Thyroid gland (tissue), 4 donors: ENCODE measurements at regions not wholly inside any gene's neighbourhood (a gene's known extent, or its start where the extent isn't known, plus 50 kb on each side); places are given as distances from the start of the nearest gene placed in this dataset.

Experiments used
- CTCF ChIP-seq, 6 experiments: fragments of 200-600 bp in 3 of 6; fragments of 450-650 bp in 3 of 6; sonication (generic) in 3 of 6; IDR thresholded peaks; one replicate each; pipeline ENCODE4 v1.5.1; 2016 to 2019; ENCODE audit warnings: antibody characterized with exemption in 6 of 6, mild to moderate bottlenecking in 2 of 6, inconsistent platforms in 1 of 6, moderate library complexity in 1 of 6
- POLR2A ChIP-seq, 2 donors: fragments of 450-650 bp; IDR thresholded peaks; one replicate each; pipeline ENCODE4 v1.6.1; 2017; ENCODE audit warnings: antibody characterized with exemption in 2 of 2, mild to moderate bottlenecking in 2 of 2, moderate library complexity in 1 of 2

DNA sequence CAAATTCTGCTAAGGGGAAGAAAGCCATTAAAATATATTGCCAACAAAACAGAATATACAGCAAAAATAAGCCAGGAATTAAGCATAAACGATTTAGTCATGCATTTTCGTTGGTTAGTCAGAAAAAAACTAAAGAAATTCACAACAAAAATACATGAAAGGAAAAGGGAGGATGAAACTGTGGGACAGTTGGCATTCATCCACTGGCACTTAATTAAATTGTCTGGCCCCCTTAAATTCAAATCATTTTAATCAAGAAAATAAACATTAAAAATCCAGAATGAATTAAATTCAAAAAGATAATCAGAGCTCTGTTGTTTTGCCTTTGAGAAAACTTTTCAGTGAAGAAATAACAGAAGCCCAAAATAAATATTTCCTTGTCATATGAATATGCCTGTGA is 264.6 kb upstream of the TMTC1 start:
- TF ChIP-seq CTCF (IDR thresholded peaks at IDR 0.05) (no peak), POLR2A (IDR thresholded peaks at IDR 0.05) (no peak)
